ENCODE measurements at regions not wholly inside any gene's neighbourhood (a gene's known extent, or its start where the extent isn't known, plus 50 kb on each side); places are given as distances from the start of the nearest gene placed in this dataset.

- TF ChIP-seq HDAC2 (IDR thresholded peaks at IDR 0.05; ENCODE audit: borderline replicate concordance in 1 of 2, low read depth in 2 of 2, low read length in 2 of 2) = no peak
Observed at GRCh38 chr1:99565606-99566289, 80.2 kb upstream of the PALMD start (continued).
